IPS-20b (cell line): ENCODE measurements at regions not wholly inside any gene's neighbourhood (a gene's known extent, or its start where the extent isn't known, plus 50 kb on each side); places are given as distances from the start of the nearest gene placed in this dataset.
"Not testable (repeated sequence)": the region's sequence is repeated elsewhere in the genome, so short reads cannot be mapped to it uniquely, and the experiment has no call there.

ENCODE experiments used
- H3K27ac ChIP-seq: one replicate; pipeline ENCODE4 v1.5.1; 2013; ENCODE audit warnings: low read length
- H3K27me3 ChIP-seq: 2 replicates; pipeline ENCODE4 v1.6.1; 2013; ENCODE audit warnings: mild to moderate bottlenecking, low read length, inconsistent platforms; ENCODE audit not compliant: insufficient read depth
- H3K36me3 ChIP-seq: 2 replicates; pipeline ENCODE4 v1.6.1; 2013; ENCODE audit warnings: low read depth, mild to moderate bottlenecking, inconsistent platforms, low read length, moderate library complexity; ENCODE audit not compliant: insufficient read depth
- H3K4me1 ChIP-seq: 2 replicates; pipeline ENCODE4 v1.6.1; 2013; ENCODE audit warnings: mild to moderate bottlenecking, control low read depth, inconsistent platforms, low read length, moderate library complexity; ENCODE audit not compliant: insufficient read depth
- H3K4me3 ChIP-seq: 2 replicates; pipeline ENCODE4 v1.5.1; 2013; ENCODE audit warnings: mild to moderate bottlenecking, low read length, inconsistent platforms
- H3K9ac ChIP-seq: 2 replicates; pipeline ENCODE4 v1.6.1; 2013; ENCODE audit warnings: low read depth, mild to moderate bottlenecking, inconsistent platforms, low read length, moderate library complexity
- H3K9me3 ChIP-seq: 2 replicates; pipeline ENCODE4 v1.6.1; 2013; ENCODE audit warnings: mild to moderate bottlenecking, low read depth, low read length, inconsistent platforms; ENCODE audit not compliant: insufficient read depth

DNA sequence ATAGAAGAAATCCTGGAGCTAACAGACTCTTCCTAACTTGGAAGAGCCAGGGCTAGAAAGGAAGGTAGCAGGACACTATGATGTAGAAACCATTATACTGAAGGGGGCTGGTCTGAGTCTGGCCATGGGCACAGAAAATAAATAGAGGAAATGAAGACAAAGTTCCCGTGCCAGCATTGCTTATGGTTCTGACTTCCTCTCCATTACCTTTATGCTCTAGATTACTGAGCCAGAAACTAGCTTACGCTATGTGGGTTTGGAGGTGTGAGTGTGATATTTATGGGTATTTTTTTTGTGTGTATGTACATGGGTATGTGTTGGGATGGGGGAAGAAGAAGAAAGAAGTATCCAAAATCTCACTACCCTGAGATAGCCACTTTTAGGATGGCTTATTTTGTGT lies 148.3 kb downstream of the GLUD2 start:
- no peak overlapping the region for H3K4me3 ChIP-seq
- no peaks in the 10 kb centered on the region for H3K36me3 ChIP-seq
- no peaks in the 10 kb centered on the region for H3K4me1 ChIP-seq
- H3K27ac ChIP-seq, result no peak overlapping the region
- no peaks in the 10 kb centered on the region for H3K27me3 ChIP-seq
- no peak overlapping the region for H3K9ac ChIP-seq
- no peaks in the 10 kb centered on the region for H3K9me3 ChIP-seq

DNA sequence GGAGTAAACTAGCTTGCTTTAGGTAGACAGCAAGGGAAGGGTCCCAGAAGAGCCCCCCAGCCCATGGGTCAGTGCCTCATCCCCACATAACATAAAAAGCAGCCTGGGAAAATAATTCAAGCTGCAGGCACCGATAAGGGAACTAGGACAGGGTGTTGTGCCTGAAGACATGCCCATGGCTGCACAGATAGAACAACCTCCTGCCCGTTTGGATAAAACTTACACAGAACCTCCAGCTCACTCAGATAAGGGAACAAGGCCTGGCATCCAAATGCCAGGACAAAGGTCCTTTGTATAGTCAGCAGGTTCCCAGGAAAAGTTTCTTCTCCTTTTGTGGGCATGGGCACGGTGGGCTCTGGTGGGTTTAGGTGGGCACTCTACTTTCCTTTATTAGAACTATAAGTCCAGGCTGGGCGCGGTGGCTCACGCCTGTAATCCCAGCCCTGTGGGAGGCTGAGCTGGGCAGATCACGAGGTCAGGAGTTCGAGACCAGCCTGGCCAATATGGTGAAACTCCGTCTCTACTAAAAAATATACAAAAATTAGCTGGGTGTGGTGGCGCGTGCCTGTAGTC lies 149.5 kb downstream of the GLUD2 start:
- not testable (repeated sequence) for H3K9me3 ChIP-seq, H3K4me1 ChIP-seq, H3K9ac ChIP-seq, H3K27ac ChIP-seq, H3K36me3 ChIP-seq, H3K27me3 ChIP-seq, H3K4me3 ChIP-seq

DNA sequence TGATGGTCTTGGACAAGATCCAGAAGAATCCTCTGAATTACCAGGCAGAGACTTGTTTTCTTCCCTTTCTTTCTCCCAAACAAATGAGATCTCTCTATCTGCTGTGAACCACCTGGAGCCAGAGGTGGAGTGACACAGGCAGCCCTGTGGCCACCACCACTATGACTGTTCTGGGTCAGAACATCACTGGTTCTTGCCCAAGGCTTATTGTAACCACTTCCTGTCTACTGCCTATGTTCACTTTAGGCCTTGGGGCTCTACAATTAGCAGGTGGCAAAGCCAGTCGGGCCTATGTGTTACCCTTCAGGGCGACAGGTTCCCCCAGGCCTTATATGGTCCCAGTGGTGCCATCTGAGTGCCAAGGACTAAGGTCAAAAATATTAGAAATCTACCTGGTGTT lies 161.2 kb downstream of the GLUD2 start:
- no peaks in the 10 kb centered on the region for H3K9me3 ChIP-seq
- H3K4me1 ChIP-seq, result no peaks in the 10 kb centered on the region
- H3K27ac ChIP-seq, result no peak overlapping the region
- no peak overlapping the region for H3K9ac ChIP-seq
- H3K27me3 ChIP-seq, result no peaks in the 10 kb centered on the region
- no peaks in the 10 kb centered on the region for H3K36me3 ChIP-seq
- H3K4me3 ChIP-seq, result no peak overlapping the region

DNA sequence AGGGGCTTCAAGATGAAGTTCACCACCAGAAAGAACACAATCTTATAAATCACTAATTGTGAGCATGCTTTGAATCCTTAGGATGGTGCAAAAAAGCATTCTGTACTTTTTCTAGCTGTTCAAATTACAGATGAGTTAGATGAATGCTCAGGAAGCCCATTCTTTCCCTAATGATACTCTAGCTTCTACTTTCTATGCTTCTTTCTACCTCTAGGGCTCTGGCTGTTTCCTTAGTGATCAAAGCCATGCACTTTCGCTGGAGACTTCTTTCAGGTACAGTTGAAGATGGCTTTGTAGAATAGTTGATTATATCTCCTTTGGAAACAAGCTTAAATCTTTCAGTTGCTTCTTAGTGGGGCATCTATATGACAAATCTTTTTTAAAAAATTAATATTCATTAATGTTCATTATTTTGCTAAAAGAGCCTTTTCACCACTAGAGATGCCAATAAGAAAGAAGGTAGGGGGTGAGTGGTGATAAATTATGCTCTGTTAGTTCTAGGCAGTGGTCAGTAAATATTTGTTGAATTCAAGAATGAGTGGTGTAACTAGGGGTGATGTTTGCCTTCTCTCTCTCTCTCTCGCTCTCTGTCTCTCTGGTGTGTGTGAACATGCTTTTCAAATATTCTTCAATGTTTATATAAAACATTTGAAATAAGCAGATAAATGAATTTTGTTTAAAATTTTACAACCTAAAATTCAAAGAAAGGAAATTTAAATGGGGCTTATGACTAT lies 169.4 kb downstream of the GLUD2 start:
- H3K4me1 ChIP-seq, result no peaks in the 10 kb centered on the region

DNA sequence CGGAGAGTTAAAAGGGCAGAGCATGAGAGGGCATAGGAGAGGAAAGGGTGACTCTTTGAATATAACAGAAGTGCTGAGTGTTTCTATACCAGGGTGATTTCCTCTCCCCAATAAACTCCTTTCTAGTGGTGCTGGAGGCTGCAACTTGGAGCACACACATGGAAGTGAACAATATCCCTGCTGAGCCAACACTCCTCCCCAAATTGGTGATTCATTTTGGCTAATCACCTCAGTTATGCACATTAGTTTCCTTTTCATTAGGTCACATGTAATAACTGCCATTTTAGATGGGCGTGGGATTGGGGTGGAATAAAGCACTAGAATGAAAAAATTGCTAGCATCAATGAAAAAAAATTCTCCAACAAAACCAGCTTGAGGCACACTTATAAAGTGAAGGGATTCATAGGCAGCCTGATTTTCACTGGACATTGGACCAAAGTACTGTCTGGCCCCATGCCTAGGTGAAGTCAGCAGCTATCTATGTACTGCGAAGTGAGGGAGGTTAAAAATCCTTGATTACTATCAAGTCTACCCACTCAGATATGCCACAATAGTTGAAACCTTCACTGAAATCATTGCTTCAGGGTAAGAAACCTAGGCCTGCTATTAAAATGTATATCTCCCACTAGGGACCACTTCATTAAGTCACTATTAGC lies 174.0 kb downstream of the GLUD2 start:
- no peak overlapping the region for H3K4me3 ChIP-seq
- H3K4me1 ChIP-seq, result no peaks in the 10 kb centered on the region

More for the DNA sequence above, 169.4 kb downstream of the GLUD2 start:
- Histone ChIP-seq H3K4me3 (no peak overlapping the region), H3K36me3 (no peaks in the 10 kb centered on the region), H3K27me3 (no peaks in the 10 kb centered on the region), H3K9me3 (no peaks in the 10 kb centered on the region), H3K27ac (no peak overlapping the region), H3K9ac (no peak overlapping the region)

DNA sequence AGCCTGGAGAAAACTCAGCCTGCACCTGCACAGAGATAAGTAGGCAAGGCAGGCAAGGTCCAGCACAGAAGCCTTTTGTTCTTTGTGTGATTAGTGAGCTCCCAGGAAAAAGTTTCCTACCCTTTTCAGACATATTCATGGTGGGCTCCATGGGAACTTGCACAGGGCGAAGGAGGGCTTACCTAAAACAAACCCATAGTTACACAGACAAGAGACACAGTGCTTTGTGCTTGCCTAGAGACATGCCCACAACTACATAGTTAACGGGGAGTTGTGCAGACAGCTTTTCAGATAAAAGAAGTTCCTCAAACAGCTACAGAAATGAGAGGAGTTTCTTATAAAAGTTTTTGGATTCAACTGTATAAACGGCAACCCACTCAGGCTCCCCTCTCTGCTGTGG lies 180.5 kb downstream of the GLUD2 start:
- Histone ChIP-seq H3K4me1 (no peaks in the 10 kb centered on the region), H3K4me3 (no peak overlapping the region), H3K27me3 (no peaks in the 10 kb centered on the region), H3K36me3 (no peaks in the 10 kb centered on the region), H3K9ac (no peak overlapping the region), H3K27ac (no peak overlapping the region), H3K9me3 (no peaks in the 10 kb centered on the region)

More for the DNA sequence above, 174.0 kb downstream of the GLUD2 start:
- Histone ChIP-seq H3K27me3 (no peaks in the 10 kb centered on the region), H3K27ac (no peak overlapping the region), H3K36me3 (no peaks in the 10 kb centered on the region), H3K9me3 (no peaks in the 10 kb centered on the region), H3K9ac (no peak overlapping the region)

DNA sequence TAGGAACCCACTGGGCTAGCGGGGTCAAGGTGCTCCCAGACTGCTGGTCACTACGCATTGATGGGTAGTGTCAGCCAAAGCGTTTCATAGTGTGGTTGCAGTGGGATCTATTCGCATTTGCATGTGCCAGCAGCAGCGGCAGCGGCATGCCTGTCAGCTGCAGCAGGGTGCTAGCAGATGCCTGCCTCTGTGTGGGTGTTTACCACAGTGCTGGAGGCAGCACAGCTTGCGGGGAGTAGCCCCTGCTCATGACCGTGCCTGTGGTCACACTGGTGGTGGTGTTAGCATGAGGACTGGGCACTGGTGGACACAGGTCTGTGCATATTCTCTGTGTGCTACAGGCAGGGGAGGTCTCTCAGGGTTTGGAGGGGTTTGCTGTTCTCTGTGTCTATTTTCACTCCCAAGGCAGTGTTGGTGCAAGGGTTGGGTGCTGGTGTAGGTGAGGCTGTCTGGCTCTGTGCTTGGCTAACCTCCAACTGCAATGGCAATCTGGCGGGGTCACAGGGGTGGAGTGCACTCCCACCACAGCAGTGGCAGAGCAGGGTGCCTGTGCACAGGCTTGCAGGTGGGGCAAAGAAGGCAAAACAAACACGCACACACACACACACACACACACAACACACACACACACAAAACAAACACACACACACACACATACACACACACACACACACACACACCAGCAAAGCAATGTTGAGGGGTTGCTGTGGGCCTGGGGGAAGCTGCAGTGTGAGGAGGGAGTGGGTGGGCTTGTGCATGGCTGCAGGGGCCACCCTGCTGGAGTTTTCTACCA lies 184.4 kb downstream of the GLUD2 start:
- H3K4me3 ChIP-seq, result no peak overlapping the region
- no peaks in the 10 kb centered on the region for H3K4me1 ChIP-seq
- H3K9ac ChIP-seq, result no peak overlapping the region
- H3K36me3 ChIP-seq, result no peaks in the 10 kb centered on the region
- H3K27ac ChIP-seq, result no peak overlapping the region
- H3K27me3 ChIP-seq, result no peaks in the 10 kb centered on the region
- no peaks in the 10 kb centered on the region for H3K9me3 ChIP-seq

DNA sequence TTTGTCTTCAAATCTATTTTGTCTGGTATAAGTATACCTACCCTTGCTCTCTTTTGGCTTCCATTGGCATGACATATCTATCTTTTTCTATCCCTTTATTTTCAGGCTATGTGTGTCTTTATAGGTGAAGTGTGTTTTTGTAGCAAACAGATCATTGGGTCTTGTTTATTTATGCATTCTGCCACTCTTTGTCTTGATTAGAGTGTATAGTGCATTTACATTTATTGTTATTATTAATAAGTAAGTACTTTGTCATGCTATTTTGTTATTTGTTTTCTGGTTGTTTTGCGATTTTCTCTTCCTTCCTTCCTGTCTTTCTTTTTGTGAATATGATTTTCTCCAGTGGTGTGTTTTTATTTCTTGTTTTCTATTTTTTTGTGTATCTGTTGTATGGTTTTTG lies 188.6 kb downstream of the GLUD2 start:
- Histone ChIP-seq H3K4me3 (no peak overlapping the region), H3K27me3 (no peaks in the 10 kb centered on the region)

DNA sequence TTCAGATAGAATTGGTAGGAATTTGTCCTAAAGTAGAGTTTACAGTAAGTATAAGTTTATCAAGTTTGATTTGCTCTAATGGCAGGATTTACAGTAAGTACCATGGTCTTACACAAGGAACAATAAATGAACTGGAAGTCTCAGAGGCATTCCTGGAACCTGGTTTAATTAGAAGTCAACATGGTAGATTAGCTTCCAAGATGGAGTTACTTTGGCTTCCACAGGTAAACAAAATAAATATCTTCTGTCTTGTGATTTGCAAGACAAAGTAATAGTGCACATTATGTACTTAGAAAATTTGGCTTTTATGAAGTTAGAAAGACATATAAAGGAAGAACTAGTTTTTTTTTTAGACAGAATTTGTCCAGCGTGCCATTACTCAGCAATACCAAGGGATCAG lies 190.7 kb downstream of the GLUD2 start:
- H3K36me3 ChIP-seq, result no peaks in the 10 kb centered on the region
- H3K9me3 ChIP-seq, result no peaks in the 10 kb centered on the region
- no peaks in the 10 kb centered on the region for H3K4me1 ChIP-seq
- H3K27ac ChIP-seq, result no peak overlapping the region
- H3K4me3 ChIP-seq, result no peak overlapping the region
- no peak overlapping the region for H3K9ac ChIP-seq
- no peaks in the 10 kb centered on the region for H3K27me3 ChIP-seq

More for the DNA sequence above, 188.6 kb downstream of the GLUD2 start:
- no peak overlapping the region for H3K27ac ChIP-seq
- H3K36me3 ChIP-seq, result no peaks in the 10 kb centered on the region
- no peaks in the 10 kb centered on the region for H3K4me1 ChIP-seq
- H3K9ac ChIP-seq, result no peak overlapping the region
- no peaks in the 10 kb centered on the region for H3K9me3 ChIP-seq

DNA sequence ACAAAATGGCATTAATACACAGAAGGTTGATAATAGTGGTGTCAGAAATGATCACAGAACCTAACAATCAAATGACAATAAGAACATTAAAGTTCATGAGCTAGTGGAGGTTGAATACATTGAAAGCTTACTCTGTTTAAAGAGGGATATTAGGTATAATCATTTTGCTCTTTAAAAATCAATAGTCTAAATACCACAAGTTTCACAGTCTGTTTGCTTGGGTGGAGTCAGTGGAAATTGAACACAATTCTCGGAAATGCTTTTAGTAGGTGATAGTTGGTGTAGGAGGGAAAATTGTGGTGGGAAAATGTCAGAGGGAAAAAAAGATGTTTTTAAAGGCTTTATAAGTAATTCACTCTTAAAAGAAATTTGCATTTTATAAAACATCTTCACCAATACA lies 197.1 kb downstream of the GLUD2 start:
- Histone ChIP-seq H3K27ac (no peak overlapping the region), H3K4me1 (no peaks in the 10 kb centered on the region), H3K36me3 (no peaks in the 10 kb centered on the region), H3K9me3 (no peaks in the 10 kb centered on the region), H3K27me3 (no peaks in the 10 kb centered on the region), H3K4me3 (no peak overlapping the region), H3K9ac (no peak overlapping the region)

DNA sequence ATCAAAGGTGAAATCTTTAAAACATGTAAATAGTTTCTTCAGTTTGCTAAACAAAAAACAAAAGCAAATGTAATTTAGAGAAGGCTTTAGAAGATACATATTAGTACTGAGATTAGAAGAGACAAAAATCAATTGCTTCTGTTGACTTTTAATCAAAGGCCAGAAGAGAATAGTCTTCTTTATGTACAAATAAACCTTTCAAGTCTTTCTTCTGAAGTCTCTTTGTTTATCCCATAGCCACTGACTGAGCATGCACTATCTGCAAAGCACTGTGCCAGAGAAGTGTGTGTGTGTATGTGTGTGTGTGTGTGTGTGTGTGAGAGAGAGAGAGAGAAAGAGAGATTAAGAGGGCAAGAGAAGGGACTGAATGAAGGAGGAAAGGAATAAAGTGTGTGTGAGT lies 198.4 kb downstream of the GLUD2 start:
- Histone ChIP-seq H3K4me1 (no peaks in the 10 kb centered on the region), H3K9ac (no peak overlapping the region), H3K36me3 (no peaks in the 10 kb centered on the region), H3K27me3 (no peaks in the 10 kb centered on the region), H3K27ac (no peak overlapping the region), H3K4me3 (no peak overlapping the region), H3K9me3 (no peaks in the 10 kb centered on the region)
